GM18507 (cell line): ENCODE measurements at regions not wholly inside any gene's neighbourhood (a gene's known extent, or its start where the extent isn't known, plus 50 kb on each side); places are given as distances from the start of the nearest gene placed in this dataset.
"Not testable (repeated sequence)": the region's sequence is repeated elsewhere in the genome, so short reads cannot be mapped to it uniquely, and the experiment has no call there.

ENCODE experiments used
- DNase-seq: peaks from one replicate; pipeline ENCODE4 v3.0.0; 2011; ENCODE audit warnings: low read depth; ENCODE audit not compliant: insufficient read length; ENCODE audit errors: extremely low spot score
- FAIRE-seq: peaks from 2 replicates; lab custom pipeline; 2011; peaks lifted over from hg19 to GRCh38; lab: Jason Lieb, UNC

DNA sequence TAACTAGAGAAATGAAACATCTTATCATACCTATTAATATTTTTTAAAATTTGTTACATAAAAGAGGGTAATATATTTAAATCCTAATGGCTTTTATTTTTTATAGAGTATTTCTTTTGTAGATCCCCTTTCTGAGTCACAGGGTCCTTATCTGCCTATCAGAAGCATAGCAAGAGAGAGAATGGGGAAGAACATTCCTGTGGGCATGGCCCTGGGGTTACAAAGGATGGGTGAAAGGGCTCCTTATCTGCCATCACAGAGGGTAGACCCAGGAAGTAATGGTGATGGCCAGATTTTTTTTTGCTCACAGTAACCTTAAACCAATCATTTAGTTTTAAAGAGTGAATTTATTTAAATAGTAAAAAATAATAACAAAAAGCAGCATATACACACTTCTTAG is 582.1 kb upstream of the HTR1E start:
- FAIRE-seq, result no peak
- DNase-seq, result no peak

DNA sequence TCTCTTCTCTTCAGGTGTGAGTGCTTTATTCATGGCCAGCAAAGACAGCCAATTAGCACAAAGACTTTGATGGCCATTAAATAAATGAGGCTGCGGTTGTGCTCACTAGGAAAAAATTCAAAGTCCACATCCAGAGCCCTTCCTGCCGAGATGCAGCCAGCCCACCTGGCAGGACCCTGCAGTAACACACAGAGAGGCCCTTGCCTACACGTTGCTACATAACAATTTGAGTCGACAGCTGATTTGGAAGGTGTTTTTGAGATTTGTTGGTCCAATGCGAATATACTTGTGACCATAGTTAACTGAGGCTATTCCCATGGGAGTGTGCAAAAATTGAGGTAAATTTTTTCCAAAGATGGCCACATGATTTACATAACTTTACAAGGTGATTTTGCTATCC is 605.4 kb upstream of the HTR1E start:
- DNase-seq (no peak), FAIRE-seq (no peak)

DNA sequence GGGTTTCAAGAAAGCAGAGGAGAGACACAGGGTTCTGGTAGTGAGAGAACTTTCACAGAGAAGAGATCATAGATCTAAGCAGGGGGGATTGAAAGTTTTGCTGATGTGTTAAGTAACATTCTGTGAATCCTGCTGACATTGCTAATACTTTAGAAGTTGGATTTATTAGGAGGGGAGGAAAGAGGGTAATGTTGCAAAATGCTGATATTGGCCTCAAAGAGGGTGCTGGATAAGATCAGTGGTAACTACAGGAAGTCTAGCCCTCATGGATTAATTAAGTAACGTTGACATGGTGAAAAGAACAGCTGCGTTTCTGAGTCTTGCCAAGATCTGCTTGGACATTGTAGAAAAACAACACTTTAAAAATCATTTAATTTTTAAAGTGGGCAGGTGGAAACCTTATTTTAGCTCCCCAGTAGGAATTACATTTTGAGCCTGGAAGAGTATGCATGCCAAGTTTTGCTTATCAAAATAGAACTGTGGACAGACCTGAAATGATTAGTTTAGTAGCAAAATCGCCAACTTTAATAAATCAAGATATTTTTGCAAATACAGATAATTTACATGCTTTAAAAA is 606.0 kb upstream of the HTR1E start:
- FAIRE-seq, result no peak
- no peak for DNase-seq

DNA sequence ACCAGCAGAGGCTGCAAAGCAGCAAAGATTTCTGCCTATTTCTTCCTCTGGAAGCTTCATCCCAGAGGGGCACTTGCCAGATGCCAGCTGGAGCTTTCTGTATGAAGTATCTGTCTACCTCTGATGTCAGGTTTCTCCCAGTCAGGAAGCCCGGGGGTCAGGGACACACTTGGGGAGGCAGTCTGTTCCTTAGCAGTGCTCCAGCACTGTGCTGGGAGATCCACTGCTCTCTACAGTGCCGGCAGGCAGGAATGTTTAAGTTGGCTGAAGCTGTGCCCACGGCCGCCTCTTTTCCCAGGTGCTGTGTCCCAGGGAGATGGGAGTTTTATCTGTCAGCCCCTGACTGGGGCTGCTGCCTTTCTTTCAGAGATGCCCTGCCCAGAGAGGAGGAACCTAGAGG is 631.1 kb upstream of the HTR1E start:
- FAIRE-seq (no peak), DNase-seq (no peak)

DNA sequence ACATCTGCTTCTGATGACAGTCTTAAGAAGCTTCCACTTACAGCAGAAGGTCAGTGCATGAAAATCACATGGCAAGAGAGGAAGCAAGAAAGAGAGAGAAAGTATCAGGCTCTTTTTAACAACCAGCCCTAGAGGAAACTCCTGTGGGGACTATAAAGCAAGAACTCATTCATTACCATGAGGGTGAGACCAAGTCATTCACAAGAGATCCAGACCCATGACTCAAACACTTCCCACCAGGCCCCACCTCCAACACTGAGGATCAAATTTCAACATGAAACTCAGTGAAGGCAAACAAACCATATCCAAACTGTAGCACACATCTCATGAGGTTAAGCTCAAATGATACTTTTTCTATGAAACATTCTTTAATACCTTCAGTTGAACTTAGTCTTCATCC is 643.2 kb upstream of the SYNCRIP start:
- DNase-seq (no peak), FAIRE-seq (no peak)

DNA sequence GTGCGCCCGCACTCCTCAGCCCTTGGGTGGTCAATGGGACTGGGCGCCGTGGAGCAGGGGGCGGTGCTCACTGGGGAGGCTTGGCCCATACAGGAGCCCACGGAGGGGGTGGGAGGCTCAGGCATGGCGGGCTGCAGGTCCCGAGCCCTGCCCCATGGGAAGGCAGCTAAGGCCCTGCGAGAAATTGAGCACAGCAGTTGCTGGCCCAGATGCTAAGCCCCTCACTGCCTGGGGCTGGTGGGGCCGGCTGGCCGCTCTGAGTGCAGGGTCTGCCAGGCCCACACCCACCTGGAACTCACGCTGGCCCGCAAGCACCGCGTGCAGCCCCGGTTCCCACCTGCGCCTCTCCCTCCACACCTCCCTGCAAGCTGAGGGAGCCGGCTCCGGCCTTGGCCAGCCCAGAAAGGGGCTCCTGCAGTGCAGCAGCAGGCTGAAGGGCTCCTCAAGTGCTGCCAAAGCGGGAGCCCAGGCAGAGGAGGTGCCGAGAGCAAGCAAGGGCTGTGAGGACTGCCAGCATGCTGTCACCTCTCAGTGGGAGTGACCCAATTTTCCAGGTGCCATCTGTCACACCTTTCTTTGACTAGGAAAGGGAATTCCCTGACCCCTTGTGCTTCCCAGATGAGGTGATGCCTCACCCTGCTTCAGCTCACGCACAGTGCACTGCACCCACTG is 642.3 kb upstream of the SYNCRIP start:
- FAIRE-seq, result not testable (repeated sequence)

DNA sequence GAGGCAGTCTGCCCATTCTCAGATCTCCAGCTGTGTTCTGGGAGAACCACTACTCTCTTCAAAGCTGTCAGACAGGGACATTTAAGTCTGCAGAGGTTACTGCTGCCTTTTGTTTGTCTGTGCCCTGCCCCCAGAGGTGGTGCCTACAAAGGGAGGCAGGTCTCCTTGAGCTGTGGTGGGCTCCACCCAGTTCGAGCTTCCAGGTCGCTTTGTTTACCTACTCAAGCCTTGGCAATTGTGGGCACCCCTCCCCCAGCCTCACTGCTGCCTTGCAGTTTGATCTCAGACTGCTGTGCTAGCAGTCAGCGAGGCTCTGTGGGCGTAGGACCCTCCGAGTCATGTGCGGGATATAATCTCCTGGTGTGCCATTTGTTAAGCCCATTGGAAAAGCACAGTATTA is 640.9 kb upstream of the SYNCRIP start:
- not testable (repeated sequence) for FAIRE-seq, DNase-seq

More for the DNA sequence above, 642.3 kb upstream of the SYNCRIP start:
- DNase-seq, result not testable (repeated sequence)

DNA sequence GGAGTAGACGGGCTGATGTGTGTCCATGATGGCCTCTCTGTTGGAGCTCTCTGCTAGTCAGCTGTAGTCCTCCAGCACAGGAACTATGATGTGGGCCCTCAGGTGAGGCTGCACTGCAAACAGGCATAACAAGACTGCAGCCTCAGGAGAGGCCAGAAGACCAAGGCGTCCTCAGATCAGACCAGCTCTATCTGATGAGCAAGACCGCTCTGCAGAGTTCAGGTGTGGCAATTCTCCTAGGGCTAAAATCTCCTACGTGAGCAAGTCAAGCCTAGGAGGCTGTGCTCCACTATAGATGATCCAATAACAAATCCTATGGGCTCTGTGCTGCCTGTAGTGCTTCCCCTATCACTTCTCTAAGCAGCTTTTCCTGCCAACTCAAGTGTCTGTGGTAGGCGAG is 633.4 kb upstream of the SYNCRIP start:
- FAIRE-seq (no peak), DNase-seq (no peak)

DNA sequence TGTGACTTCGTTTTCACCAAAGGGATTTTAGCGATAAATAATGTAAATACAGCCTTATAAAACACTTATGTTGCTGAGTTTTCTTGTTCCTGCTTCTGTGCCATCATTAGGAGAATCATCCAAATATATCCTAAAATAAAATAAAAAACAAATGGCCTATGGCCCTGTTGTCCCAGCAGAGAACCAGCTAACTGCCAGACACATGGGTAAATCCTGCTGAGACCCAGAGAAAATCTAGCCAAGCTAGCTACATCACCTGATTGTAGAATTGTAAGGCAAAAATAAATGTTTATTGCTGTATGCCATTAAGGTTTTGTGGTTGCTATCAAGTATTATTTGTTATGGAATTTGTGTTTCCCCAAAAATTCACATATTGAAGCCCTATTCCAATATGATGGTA is 631.2 kb upstream of the SYNCRIP start:
- FAIRE-seq (no peak), DNase-seq (no peak)

DNA sequence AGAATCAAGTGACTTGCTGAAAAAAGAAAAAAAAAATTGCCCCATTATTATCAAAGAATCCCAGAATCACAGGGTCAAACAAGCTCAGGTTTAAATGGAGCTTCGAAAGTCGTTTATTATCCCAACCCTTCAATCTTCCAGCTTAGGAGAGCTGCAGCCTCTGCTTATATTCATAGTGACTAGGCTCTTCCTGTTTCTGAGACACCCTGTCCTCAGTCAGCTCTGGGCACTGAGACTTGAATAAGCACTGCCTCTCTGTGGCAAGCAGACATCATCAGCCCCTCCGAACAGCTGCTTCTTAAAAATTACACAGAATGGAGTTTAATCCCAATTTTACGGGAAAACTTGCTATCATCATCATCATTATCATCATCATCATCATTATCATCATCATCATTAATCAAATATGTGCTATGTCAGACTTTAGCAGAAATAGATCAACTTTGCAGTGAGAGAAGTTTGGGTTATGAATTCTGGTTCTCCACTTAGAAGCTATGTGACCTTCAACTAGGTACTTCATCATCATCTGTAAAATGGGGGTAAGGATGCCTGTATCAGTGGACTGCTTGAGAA is 614.0 kb upstream of the SYNCRIP start:
- DNase-seq (no peak), FAIRE-seq (no peak)

DNA sequence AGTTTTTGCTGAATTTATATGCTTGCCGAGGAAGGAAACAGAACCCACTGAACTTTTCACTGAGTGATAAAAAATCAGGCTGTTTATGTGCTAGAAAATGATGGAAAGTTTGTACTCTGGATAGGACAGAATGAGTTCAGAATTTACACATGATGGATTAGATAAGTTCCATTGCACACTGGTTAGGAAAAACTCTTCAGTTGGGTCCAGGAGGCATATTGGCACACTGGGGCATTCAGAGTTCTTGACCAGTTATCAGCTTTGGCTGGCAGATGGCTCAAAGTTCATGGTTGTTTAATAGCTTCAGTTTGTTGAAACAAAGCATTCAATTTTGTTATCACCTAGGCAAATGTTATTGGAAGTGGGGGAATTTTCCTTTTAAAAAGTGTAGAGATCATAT is 613.3 kb upstream of the SYNCRIP start:
- no peak for FAIRE-seq

DNA sequence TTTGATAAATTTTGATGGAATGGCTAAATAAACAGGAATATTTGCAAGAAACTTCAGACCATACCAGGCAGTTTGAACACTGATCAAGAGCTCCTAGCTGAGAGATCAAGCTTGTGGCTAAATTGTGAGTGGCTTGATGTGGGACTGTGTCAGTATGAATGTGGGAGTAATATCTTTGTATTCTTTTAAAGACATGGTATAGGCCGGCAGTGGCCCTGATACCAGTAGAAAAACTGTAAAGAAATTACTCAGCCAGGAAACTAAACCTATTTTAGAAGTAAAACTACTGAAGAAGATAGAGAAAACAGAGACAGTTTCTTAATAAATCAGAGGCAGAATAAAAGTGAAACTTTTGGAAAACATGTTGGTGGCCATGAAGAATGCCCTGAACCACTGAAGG is 608.4 kb upstream of the SYNCRIP start:
- DNase-seq (no peak), FAIRE-seq (no peak)

More for the DNA sequence above, 613.3 kb upstream of the SYNCRIP start:
- no peak for DNase-seq

DNA sequence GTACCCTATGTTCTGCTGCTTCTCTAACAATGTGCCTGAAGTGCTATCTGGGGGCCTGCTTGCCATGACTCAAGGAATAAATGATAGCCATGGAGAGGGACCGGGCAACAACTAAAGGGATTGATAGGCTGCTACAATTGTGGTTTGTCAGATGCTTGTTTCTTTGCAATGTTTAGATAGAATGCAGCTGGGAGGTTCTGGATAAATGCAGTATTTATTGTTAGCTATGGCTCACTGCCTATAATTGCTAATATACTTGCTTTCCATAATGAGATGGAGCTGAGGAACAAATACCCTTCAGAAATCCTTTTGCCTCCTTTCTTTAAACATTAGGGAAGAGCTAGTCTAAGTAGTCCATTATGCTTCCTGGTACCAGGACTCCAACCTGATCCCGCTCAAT is 575.2 kb upstream of the SYNCRIP start:
- DNase-seq, result no peak
- no peak for FAIRE-seq

DNA sequence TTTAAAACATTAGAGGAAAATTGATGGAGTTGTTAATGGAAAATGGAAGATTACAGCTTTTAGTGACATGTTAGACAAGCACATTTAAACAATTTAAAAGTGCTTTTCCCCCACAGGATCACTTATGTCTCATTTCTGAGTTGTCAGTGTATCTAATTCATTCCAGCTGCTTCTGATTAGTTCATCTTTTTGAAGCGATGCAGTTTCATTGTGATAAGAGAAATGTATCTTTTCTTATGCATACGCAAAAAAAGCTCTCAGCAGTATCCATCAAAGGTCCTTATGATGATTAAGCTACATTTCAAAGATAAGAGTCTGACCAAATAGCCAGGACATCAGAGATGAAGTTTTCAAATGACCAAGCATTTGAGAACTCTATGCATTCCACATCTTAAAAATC is 572.6 kb upstream of the SYNCRIP start:
- no peak for DNase-seq
- FAIRE-seq, result no peak

DNA sequence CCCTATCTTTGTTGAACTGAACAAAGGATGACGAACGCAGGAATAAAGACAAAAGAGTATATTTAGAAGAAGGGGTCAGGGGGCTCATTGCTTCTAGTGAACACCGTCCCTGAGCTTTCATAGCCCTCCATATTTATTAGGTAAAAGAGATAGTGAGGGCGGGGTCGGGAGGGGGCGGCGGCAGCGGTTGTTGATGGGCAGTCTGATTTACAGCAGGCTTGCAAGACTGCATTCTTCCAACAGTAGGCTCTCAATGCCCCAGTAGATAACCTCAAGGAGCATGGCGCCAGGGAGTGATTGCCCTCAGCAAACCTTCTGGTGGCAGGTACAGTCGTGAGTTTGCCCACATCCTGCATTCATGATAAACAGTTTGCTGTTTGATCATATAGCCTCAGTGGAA is 563.3 kb upstream of the SYNCRIP start:
- FAIRE-seq, result no peak
- DNase-seq, result no peak

DNA sequence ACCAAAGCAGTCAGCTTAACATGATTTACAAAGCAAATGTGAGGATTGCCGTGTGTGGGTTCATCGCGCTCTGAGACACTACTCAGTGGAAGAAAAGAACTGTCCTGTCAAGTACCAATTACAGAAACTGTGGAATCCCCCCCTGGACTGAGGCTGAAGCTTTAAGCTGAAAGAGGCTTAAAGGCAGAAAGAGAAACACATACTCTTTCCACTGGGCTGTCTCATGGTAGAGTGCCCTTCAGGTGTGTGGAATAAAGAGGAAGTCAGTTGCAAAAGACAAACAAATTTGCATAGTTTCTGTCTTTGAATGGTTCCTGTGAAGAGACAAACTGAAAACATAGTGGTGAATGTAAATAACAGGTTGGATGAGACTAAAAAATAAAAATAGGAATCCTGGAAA is 560.4 kb upstream of the SYNCRIP start:
- no peak for FAIRE-seq

DNA sequence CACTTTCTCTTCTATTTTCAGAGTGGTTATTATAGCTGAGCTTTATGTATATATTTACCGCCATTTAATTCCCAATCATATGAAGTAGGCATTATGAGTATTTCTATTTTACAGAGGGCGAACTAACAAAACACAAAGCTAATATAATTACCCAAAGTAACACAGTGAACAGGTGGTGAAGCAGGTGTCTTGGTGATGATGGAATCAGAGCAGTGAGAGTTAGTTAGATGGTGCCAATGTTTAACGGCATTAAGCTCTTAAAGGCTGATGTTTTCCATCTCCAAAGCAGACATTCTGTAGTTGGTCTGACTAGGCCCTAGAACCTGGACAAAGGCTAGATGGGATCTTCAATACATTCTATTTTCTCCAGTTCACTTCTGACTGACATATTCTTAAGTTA is 551.1 kb upstream of the SYNCRIP start:
- FAIRE-seq (no peak), DNase-seq (no peak)

More for the DNA sequence above, 560.4 kb upstream of the SYNCRIP start:
- no peak for DNase-seq

DNA sequence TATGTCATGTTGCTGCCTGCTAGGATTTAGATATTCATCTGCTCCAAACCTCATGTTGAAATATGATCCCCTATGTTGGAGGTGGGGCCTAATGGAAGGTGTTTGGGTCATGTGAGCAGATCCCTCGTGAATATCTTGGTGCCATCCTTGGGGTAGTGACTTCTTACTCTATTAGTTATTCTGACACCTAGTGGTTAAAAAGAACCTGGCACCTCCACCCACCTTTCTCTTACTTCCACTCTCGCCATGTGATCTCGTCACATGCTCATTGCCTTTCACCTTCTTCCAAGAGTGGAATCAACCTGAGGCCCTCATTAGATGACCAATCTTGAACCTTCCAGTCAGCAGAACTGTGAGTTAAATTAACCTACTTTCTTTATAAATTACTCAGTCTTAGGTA is 549.4 kb upstream of the SYNCRIP start:
- DNase-seq (no peak), FAIRE-seq (peak; percentile 67)

DNA sequence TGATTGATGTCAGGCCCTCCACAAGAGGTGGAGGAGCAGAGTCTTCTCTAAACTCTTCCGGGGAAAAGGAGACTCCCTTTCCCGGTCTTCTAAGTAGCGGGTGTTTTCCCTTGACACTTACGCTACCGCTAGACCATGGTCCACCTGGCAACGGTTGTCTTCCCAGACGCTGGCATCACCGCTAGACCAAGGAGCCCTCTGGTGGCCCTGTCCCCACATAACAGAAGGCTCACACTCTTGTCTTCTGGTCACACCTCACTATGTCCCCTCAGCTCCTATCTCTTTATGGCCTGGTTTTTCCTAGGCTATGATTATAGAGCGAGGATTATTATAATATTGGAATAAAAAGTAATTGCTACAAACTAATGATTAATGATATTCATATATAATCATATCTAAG is 532.5 kb upstream of the SYNCRIP start:
- not testable (repeated sequence) for FAIRE-seq, DNase-seq

DNA sequence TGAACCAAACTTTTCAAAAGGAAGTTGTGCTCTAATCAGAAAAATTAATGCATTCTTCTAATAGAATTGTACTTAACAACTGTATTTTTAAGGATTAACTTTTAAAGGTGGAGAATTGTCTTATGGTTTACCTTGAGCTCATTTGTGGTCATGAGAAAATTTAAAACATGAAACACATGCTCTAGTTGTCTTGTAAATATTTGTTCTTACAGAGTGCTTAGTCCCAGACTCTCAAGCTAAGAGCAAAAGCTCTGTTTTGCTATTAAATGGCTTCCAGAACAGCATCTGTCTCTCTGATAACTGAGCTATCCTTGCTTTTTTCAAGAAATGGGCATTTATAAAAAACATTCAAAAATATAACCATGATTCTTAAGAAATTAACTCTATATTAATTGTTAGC is 512.2 kb upstream of the SYNCRIP start:
- no peak for FAIRE-seq
- DNase-seq, result no peak

DNA sequence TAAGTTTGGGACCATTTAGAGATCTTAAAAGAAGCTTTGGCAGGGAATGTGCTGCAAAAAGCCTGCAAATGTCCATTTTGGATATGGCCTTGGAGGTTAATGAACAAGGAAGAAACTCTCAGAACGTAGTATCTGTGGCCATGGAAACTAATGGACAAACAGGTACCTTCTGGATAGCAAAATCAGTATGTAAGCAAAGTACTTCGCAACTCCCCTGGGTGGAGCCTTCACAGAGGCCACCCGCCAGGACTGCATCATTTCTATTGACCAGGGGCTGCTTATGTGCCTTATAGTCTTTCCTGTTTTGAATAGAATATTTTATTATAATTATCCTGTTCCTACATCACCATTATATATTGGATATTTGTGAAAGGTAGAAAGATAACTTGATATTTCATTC is 510.8 kb upstream of the SYNCRIP start:
- DNase-seq (no peak), FAIRE-seq (no peak)
